ENCODE measurements at regions not wholly inside any gene's neighbourhood (a gene's known extent, or its start where the extent isn't known, plus 50 kb on each side); places are given as distances from the start of the nearest gene placed in this dataset.

DNA sequence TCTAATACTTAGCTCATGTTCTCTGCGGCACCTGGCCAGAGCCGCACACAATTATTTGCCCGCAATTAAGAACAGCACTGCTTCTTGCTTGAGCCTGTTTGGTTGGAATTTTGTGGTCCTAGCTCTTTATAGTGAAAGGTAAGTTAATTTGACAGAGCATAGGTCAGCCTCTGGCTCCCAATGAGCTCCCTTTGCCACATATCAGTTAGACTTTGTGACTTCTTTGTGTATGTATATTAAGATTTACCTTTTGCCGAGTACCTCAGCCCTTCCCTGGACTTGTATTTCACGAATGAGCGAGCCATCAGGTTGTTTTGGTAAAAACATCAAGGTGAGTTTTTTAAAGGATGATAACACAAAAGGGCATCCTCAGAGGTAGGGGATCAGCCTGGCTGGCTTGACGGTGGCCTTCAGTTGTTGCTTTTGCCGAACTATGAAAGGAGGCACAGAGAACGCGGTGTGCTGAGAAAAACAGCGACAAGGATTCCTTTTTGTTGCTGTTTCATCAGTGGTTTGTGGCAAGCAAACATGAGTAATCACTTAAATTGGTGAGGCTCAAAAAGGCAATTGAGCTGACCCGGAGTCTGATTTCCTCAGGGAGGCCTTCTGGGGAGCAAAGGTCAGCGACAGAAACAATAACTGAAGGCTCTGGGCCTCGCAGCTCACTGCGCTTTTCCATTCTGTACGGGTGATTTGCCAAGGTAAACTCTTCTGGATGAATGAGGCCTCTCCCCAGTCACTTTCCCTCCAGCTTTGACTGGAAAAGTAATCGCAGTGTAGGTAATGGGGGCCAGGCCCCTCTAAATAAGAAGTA lies 163.6 kb downstream of the HS3ST3A1 start:
- H3K27ac ChIP-seq (ENCODE audit: insufficient read length, low read depth, low read length), result no peak overlapping the region
- H3K27ac Mint-ChIP-seq, result no peak overlapping the region; a peak in 1 of 7 replicates

More for the DNA sequence above, 163.6 kb downstream of the HS3ST3A1 start:
- no CpG with 5 or more reads among the region's 17 CpGs for WGBS (ENCODE audit: extremely low coverage, insufficient read length, low lambda C conversion rate)
- Mint-ChIP-seq H3K36me3 (ENCODE audit: insufficient read depth in 1 of 3, low read depth in 3 of 3) (no peaks in the 10 kb centered on the region), H3K27me3 (ENCODE audit: low read depth) (no peaks in the 10 kb centered on the region), H3K4me1 (peaks cover 12 to 14% of the 10 kb centered on the region in 2 experiments), H3K9me3 (no peaks in the 10 kb centered on the region; a peak in 1 of 5 replicates), H3K4me3 (no peak overlapping the region)
- H3K23ac ChIP-seq (ENCODE audit: insufficient read length, low read depth, low read length), result no peak overlapping the region
- no peak overlapping the region for H2AK5ac ChIP-seq (ENCODE audit: insufficient read length, low read length)
- H3K18ac ChIP-seq (ENCODE audit: insufficient read length, low read depth, low read length), result no peak overlapping the region
- H3K56ac ChIP-seq (ENCODE audit: insufficient read length, low read depth, low read length), result no peak overlapping the region
- no peaks in the 10 kb centered on the region for H3K9me3 ChIP-seq (ENCODE audit: control insufficient read depth, low read depth, low read length)
- no peak overlapping the region for H2BK20ac ChIP-seq (ENCODE audit: low read depth, low read length, poor library complexity, severe bottlenecking)
- H4K20me1 ChIP-seq (ENCODE audit: control insufficient read depth, insufficient read depth, insufficient read length), result no peaks in the 10 kb centered on the region
- H2BK12ac ChIP-seq (ENCODE audit: insufficient read length, low read depth, low read length), result no peak overlapping the region
- no peak overlapping the region for H3K14ac ChIP-seq (ENCODE audit: insufficient read depth, low read length)
- H3T11ph ChIP-seq (ENCODE audit: low read length), result no peak overlapping the region
- no peaks in the 10 kb centered on the region for H3K4me1 ChIP-seq (ENCODE audit: insufficient read depth, low read length)
- H3K27me3 ChIP-seq (ENCODE audit: insufficient read depth, low read length), result no peaks in the 10 kb centered on the region
- H3K79me2 ChIP-seq (ENCODE audit: insufficient read depth, low read length), result no peaks in the 10 kb centered on the region
- no peak overlapping the region for H2BK15ac ChIP-seq (ENCODE audit: low read depth, low read length)
- no peak overlapping the region for H4K8ac ChIP-seq (replicated peaks; ENCODE audit: insufficient read length, low read depth, low read length)
- H3K79me1 ChIP-seq (ENCODE audit: insufficient read depth, low read depth, low read length, poor library complexity, severe bottlenecking), result no peaks in the 10 kb centered on the region
- H2BK5ac ChIP-seq (ENCODE audit: insufficient read length, low read length), result no peak overlapping the region
- H3K9ac ChIP-seq (ENCODE audit: extremely low read depth, insufficient read length, low read length), result no peak overlapping the region
- TF ChIP-seq, protein P1, sequence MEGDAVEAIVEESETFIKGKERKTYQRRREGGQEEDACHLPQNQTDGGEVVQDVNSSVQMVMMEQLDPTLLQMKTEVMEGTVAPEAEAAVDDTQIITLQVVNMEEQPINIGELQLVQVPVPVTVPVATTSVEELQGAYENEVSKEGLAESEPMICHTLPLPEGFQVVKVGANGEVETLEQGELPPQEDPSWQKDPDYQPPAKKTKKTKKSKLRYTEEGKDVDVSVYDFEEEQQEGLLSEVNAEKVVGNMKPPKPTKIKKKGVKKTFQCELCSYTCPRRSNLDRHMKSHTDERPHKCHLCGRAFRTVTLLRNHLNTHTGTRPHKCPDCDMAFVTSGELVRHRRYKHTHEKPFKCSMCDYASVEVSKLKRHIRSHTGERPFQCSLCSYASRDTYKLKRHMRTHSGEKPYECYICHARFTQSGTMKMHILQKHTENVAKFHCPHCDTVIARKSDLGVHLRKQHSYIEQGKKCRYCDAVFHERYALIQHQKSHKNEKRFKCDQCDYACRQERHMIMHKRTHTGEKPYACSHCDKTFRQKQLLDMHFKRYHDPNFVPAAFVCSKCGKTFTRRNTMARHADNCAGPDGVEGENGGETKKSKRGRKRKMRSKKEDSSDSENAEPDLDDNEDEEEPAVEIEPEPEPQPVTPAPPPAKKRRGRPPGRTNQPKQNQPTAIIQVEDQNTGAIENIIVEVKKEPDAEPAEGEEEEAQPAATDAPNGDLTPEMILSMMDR (conservative IDR thresholded peaks at IDR 0.05), result no peak
- H4K5ac ChIP-seq (ENCODE audit: insufficient read length, low read depth, low read length), result no peak overlapping the region
- H4K91ac ChIP-seq (ENCODE audit: insufficient read length, low read depth, low read length), result no peak overlapping the region
- DNase-seq, result no peak
- H2BK120ac ChIP-seq (ENCODE audit: low read depth, low read length, poor library complexity, severe bottlenecking), result no peak overlapping the region
- H3K4ac ChIP-seq (ENCODE audit: low read depth, low read length), result no peak overlapping the region
- H3K4me2 ChIP-seq (ENCODE audit: insufficient read depth, insufficient read length, low read length), result no peak overlapping the region
- H2AFZ ChIP-seq (ENCODE audit: low read length), result no peak overlapping the region
- H3K23me2 ChIP-seq (ENCODE audit: insufficient read length, low read depth, low read length, poor library complexity, severe bottlenecking), result no peaks in the 10 kb centered on the region

Data from H9 (cell line).